PFSK-1 (cell line): ENCODE measurements at regions not wholly inside any gene's neighbourhood (a gene's known extent, or its start where the extent isn't known, plus 50 kb on each side); places are given as distances from the start of the nearest gene placed in this dataset.

Source experiments
- FOXP2 ChIP-seq: optimal IDR thresholded peaks from 2 replicates; pipeline ENCODE3; 2011; ENCODE audit warnings: borderline replicate concordance, control low read depth, inconsistent platforms; ENCODE audit not compliant: insufficient read depth; ENCODE audit errors: extremely low read length, extremely low read depth
- POLR2AphosphoS5 ChIP-seq: IDR thresholded peaks from 2 replicates; pipeline ENCODE4 v1.6.1; 2012; ENCODE audit warnings: low read depth, mild to moderate bottlenecking, control low read depth, low read length, moderate library complexity
- REST ChIP-seq, 2 experiments: IDR thresholded peaks; 2 replicates each; pipeline versions ENCODE4 v1.6.1 to v1.8.0; 2011 to 2012; ENCODE audit warnings: low read depth in 2 of 2, low read length in 2 of 2, control low read depth in 1 of 2, inconsistent platforms in 1 of 2, mild to moderate bottlenecking in 1 of 2, moderate library complexity in 1 of 2; ENCODE audit not compliant: insufficient read depth in 1 of 2
- SIN3A ChIP-seq: IDR thresholded peaks from 2 replicates; pipeline ENCODE4 v1.6.1; 2012; ENCODE audit warnings: mild to moderate bottlenecking, low read length, moderate library complexity, borderline replicate concordance; ENCODE audit not compliant: insufficient read depth
- TAF1 ChIP-seq: IDR thresholded peaks from 2 replicates; pipeline ENCODE4 v1.6.1; 2012; ENCODE audit warnings: low read length, control low read depth, borderline replicate concordance; ENCODE audit not compliant: insufficient read depth

- TF ChIP-seq SIN3A (no peak), POLR2AphosphoS5 (no peak), REST (IDR thresholded peaks at IDR 0.05; ENCODE audit: insufficient read depth in 1 of 2, low read depth in 2 of 2, low read length in 2 of 2) (no peak), FOXP2 (no peak), TAF1 (no peak)
Measured at GRCh38 chr21:35102488-35103371, 53.6 kb upstream of the RUNX1 start.

- TF ChIP-seq REST (IDR thresholded peaks at IDR 0.05; ENCODE audit: insufficient read depth in 1 of 2, low read depth in 2 of 2, low read length in 2 of 2): no peak
Measured at GRCh38 chr21:35100349-35100811, 51.3 kb upstream of the RUNX1 start.

- TF ChIP-seq POLR2AphosphoS5: no peak
Measured at GRCh38 chr21:35099310-35099709, 50.2 kb upstream of the RUNX1 start.
